H1 (cell line): ENCODE measurements at regions not wholly inside any gene's neighbourhood (a gene's known extent, or its start where the extent isn't known, plus 50 kb on each side); places are given as distances from the start of the nearest gene placed in this dataset.

Source experiments
- CTCF ChIA-PET: fragments of 300-600 bp; sonication (Branson Sonifier 250); formaldehyde crosslinking; loops from one replicate; lab custom pipeline; 2021; ENCODE audit not compliant: partially characterized antibody; lab: Charles Lee
- POLR2A ChIA-PET: fragments of 300-600 bp; sonication (Branson Sonifier 250); formaldehyde crosslinking; loops from one replicate; lab custom pipeline; 2021; ENCODE audit warnings: inconsistent platforms; ENCODE audit not compliant: partially characterized antibody; lab: Charles Lee
- DNase-seq, 2 experiments: peaks; one replicate each; pipeline versions ENCODE4 v3.0.0 to v3.0.0-alpha.2; 2010 to 2022; ENCODE audit warnings: low spot score in 2 of 2, low read depth in 1 of 2, mixed read lengths in 1 of 2
- FAIRE-seq: peaks from 2 replicates; lab custom pipeline; 2011; peaks lifted over from hg19 to GRCh38; lab: Jason Lieb, UNC
- H2AFZ ChIP-seq: 2 replicates; pipeline ENCODE4 v1.8.1; 2012; ENCODE audit warnings: low read length, inconsistent platforms
- H2AK5ac ChIP-seq: 2 replicates; pipeline ENCODE4 v1.6.1; 2013; ENCODE audit warnings: low read depth, low read length
- H2BK120ac ChIP-seq: replicated peaks from 2 replicates; pipeline ENCODE3; 2013; ENCODE audit warnings: low read depth, low read length, inconsistent platforms
- H2BK12ac ChIP-seq: 2 replicates; pipeline ENCODE4 v1.6.1; 2013; ENCODE audit warnings: low read depth, low read length
- H2BK15ac ChIP-seq: 2 replicates; pipeline ENCODE4 v1.6.1; 2013; ENCODE audit warnings: low read length
- H2BK20ac ChIP-seq: 2 replicates; pipeline ENCODE4 v1.6.1; 2013; ENCODE audit warnings: low read length
- H2BK5ac ChIP-seq: 2 replicates; pipeline ENCODE4 v1.6.1; 2013; ENCODE audit warnings: low read depth, low read length
- H3K14ac ChIP-seq: 2 replicates; pipeline ENCODE4 v1.6.1; 2013; ENCODE audit warnings: inconsistent platforms; ENCODE audit not compliant: insufficient read length
- H3K18ac ChIP-seq: 2 replicates; pipeline ENCODE4 v1.6.1; 2013; ENCODE audit warnings: low read length; ENCODE audit errors: extremely low read depth
- H3K23ac ChIP-seq: 2 replicates; pipeline ENCODE4 v1.6.1; 2013; ENCODE audit warnings: inconsistent platforms; ENCODE audit not compliant: insufficient read length
- H3K23me2 ChIP-seq: 2 replicates; pipeline ENCODE4 v1.6.1; 2013; ENCODE audit warnings: low read depth, low read length
- H3K27ac ChIP-seq: 2 replicates; pipeline ENCODE4 v1.6.1; 2011; ENCODE audit warnings: low read depth, low read length, inconsistent platforms
- H3K27me3 ChIP-seq, 4 experiments: replicated peaks in 1 of 4; 1 replicate in 1 of 4; 2 replicates in 3 of 4; pipeline versions ENCODE4 v1.6.1 to v1.8.1; 2011 to 2013; ENCODE audit warnings: low read length in 3 of 4, mild to moderate bottlenecking in 3 of 4, inconsistent platforms in 2 of 4, mixed read lengths in 2 of 4, moderate library complexity in 1 of 4; ENCODE audit not compliant: control insufficient read depth in 3 of 4, insufficient read depth in 3 of 4; ENCODE audit errors: extremely low read depth in 1 of 4
- H3K36me3 ChIP-seq, 4 experiments: 2 replicates each; pipeline versions ENCODE4 v1.6.1 to v1.8.1; 2011 to 2013; ENCODE audit warnings: mild to moderate bottlenecking in 4 of 4, low read length in 3 of 4, moderate library complexity in 2 of 4, control low read depth in 1 of 4, inconsistent platforms in 1 of 4; ENCODE audit not compliant: insufficient read depth in 4 of 4, control insufficient read depth in 2 of 4
- H3K4ac ChIP-seq: replicated peaks from 2 replicates; pipeline ENCODE3; 2013; ENCODE audit warnings: low read length, low read depth, mixed read lengths, inconsistent platforms; ENCODE audit not compliant: insufficient read length
- H3K4me1 ChIP-seq, 4 experiments: replicated peaks in 1 of 4; 1 replicate in 1 of 4; 2 replicates in 3 of 4; pipeline versions ENCODE4 v1.6.1 to v1.8.1; 2011 to 2013; ENCODE audit warnings: low read length in 3 of 4, inconsistent platforms in 2 of 4, mixed read lengths in 1 of 4; ENCODE audit not compliant: insufficient read depth in 4 of 4, control insufficient read depth in 3 of 4
- H3K4me2 ChIP-seq, 2 experiments: 2 replicates each; pipeline versions ENCODE4 v1.6.1 to v1.8.1; 2011 to 2013; ENCODE audit warnings: low read depth in 2 of 2, low read length in 2 of 2, control low read depth in 1 of 2, inconsistent platforms in 1 of 2, mild to moderate bottlenecking in 1 of 2; ENCODE audit not compliant: insufficient read depth in 1 of 2
- H3K4me3 ChIP-seq, 4 experiments: fragments of 200-600, 300-600 bp in 1 of 4; sonication (generic), shearing (Covaris generic), sonication (Bioruptor Twin) in 1 of 4; 2 replicates each; pipeline versions ENCODE4 v1.5.1 to v1.8.1; 2011 to 2016; ENCODE audit warnings: low read length in 4 of 4, low read depth in 3 of 4, control low read depth in 2 of 4, inconsistent platforms in 2 of 4, mild to moderate bottlenecking in 2 of 4, mixed read lengths in 1 of 4, moderate library complexity in 1 of 4; ENCODE audit not compliant: insufficient read depth in 2 of 4; ENCODE audit errors: extremely low read depth in 1 of 4
- H3K56ac ChIP-seq: replicated peaks from 2 replicates; pipeline ENCODE3; 2013; ENCODE audit warnings: low read depth, mild to moderate bottlenecking, mixed read lengths, low read length, inconsistent platforms; ENCODE audit not compliant: insufficient read length
- H3K79me1 ChIP-seq: 2 replicates; pipeline ENCODE4 v1.6.1; 2013; ENCODE audit warnings: low read depth, low read length, control low read depth
- H3K79me2 ChIP-seq, 2 experiments: 2 replicates each; pipeline versions ENCODE4 v1.6.1 to v1.8.1; 2012 to 2013; ENCODE audit warnings: low read length in 2 of 2, mild to moderate bottlenecking in 2 of 2, inconsistent platforms in 1 of 2; ENCODE audit not compliant: insufficient read depth in 2 of 2, control insufficient read depth in 1 of 2
- H3K9ac ChIP-seq, 4 experiments: replicated peaks in 1 of 4; 1 replicate in 1 of 4; 2 replicates in 3 of 4; pipeline versions ENCODE4 v1.6.1 to v1.8.1; 2011 to 2013; ENCODE audit warnings: low read depth in 3 of 4, low read length in 3 of 4, control low read depth in 2 of 4, mild to moderate bottlenecking in 2 of 4, moderate library complexity in 2 of 4, inconsistent platforms in 1 of 4; ENCODE audit errors: extremely low read depth in 1 of 4
- H3K9me3 ChIP-seq, 2 experiments: 2 replicates each; pipeline versions ENCODE4 v1.6.1 to v1.8.1; 2012 to 2013; ENCODE audit warnings: mild to moderate bottlenecking in 2 of 2, moderate library complexity in 2 of 2, control low read depth in 1 of 2, inconsistent platforms in 1 of 2, low read depth in 1 of 2, low read length in 1 of 2, mixed read lengths in 1 of 2; ENCODE audit not compliant: insufficient read depth in 2 of 2
- H4K20me1 ChIP-seq, 2 experiments: replicated peaks in 1 of 2; 2 replicates each; pipeline versions ENCODE3 to v1.8.1; 2011 to 2013; ENCODE audit warnings: inconsistent platforms in 2 of 2, low read length in 2 of 2, mild to moderate bottlenecking in 1 of 2; ENCODE audit not compliant: insufficient read depth in 2 of 2, control insufficient read depth in 1 of 2
- H4K5ac ChIP-seq: 2 replicates; pipeline ENCODE4 v1.6.1; 2013; ENCODE audit warnings: low read length, low read depth, mixed read lengths, inconsistent platforms; ENCODE audit not compliant: insufficient read length
- H4K8ac ChIP-seq: 2 replicates; pipeline ENCODE4 v1.8.0; 2013; ENCODE audit warnings: mild to moderate bottlenecking, moderate library complexity, low read length, inconsistent platforms; ENCODE audit not compliant: insufficient read depth; ENCODE audit errors: extremely low read depth
- H4K91ac ChIP-seq: replicated peaks from 2 replicates; pipeline ENCODE3; 2013; ENCODE audit warnings: low read length, mixed read lengths, inconsistent platforms; ENCODE audit not compliant: insufficient read length
- BRCA1 ChIP-seq: IDR thresholded peaks from 2 replicates; pipeline ENCODE4 v1.6.1; 2012; ENCODE audit warnings: low read depth, low read length, improper control_type of control experiment
- CBX8 ChIP-seq: fragments of 300-800, 300-1000 bp; sonication (generic); IDR thresholded peaks from 2 replicates; pipeline ENCODE4 v1.7.1; 2016; ENCODE audit warnings: low read depth, low read length, borderline replicate concordance
- EGR1 ChIP-seq: IDR thresholded peaks from 2 replicates; pipeline ENCODE4 v1.6.1; 2011; ENCODE audit warnings: low read depth, low read length, borderline replicate concordance
- EZH2 ChIP-seq: fragments of 200-600 bp; sonication (generic); IDR thresholded peaks from 2 replicates; pipeline ENCODE4 v1.7.1; 2012; ENCODE audit warnings: low read depth, mild to moderate bottlenecking, moderate library complexity, low read length, inconsistent platforms; ENCODE audit not compliant: severe bottlenecking
- GTF2F1 ChIP-seq: IDR thresholded peaks from 2 replicates; pipeline ENCODE4 v1.6.1; 2012; ENCODE audit warnings: low read depth, low read length, improper control_type of control experiment, borderline replicate concordance
- HDAC6 ChIP-seq: IDR thresholded peaks from one replicate; pipeline ENCODE4 v1.7.1; 2012; ENCODE audit warnings: low read depth, mild to moderate bottlenecking, inconsistent platforms, low read length, moderate library complexity
- JUN ChIP-seq: IDR thresholded peaks from 2 replicates; pipeline ENCODE4 v1.6.1; 2011; ENCODE audit warnings: low read depth, mild to moderate bottlenecking, improper control_type of control experiment, low read length
- JUND ChIP-seq: IDR thresholded peaks from 2 replicates; pipeline ENCODE4 v1.6.1; 2011; ENCODE audit warnings: mild to moderate bottlenecking, improper control_type of control experiment, low read length
- KDM1A ChIP-seq: fragments of 200-600, 300-600 bp; sonication (generic); IDR thresholded peaks from 2 replicates; pipeline ENCODE4 v1.7.1; 2016; ENCODE audit warnings: mild to moderate bottlenecking, low read length, borderline replicate concordance
- KDM4A ChIP-seq: IDR thresholded peaks from one replicate; pipeline ENCODE4 v1.7.1; 2012; ENCODE audit warnings: low read depth, mild to moderate bottlenecking, moderate library complexity, low read length, inconsistent platforms; ENCODE audit not compliant: severe bottlenecking
- POLR2A ChIP-seq, 2 experiments: IDR thresholded peaks; 1 replicate in 1 of 2; 2 replicates in 1 of 2; pipeline ENCODE4 v1.6.1; 2011; ENCODE audit warnings: low read depth in 2 of 2, low read length in 2 of 2, mild to moderate bottlenecking in 2 of 2; ENCODE audit errors: control extremely low read depth in 1 of 2
- POU5F1 ChIP-seq: IDR thresholded peaks from 2 replicates; pipeline ENCODE4 v1.6.1; 2011; ENCODE audit warnings: low read depth, mild to moderate bottlenecking, low read length, moderate library complexity
- RFX5 ChIP-seq: IDR thresholded peaks from 2 replicates; pipeline ENCODE4 v1.6.1; 2011; ENCODE audit warnings: low read depth, low read length, improper control_type of control experiment, borderline replicate concordance
- SIN3A ChIP-seq, 2 experiments: IDR thresholded peaks in 1 of 2; conservative IDR thresholded peaks in 1 of 2; 2 replicates each; pipeline ENCODE4 v1.6.1; 2011 to 2012; ENCODE audit warnings: low read length in 2 of 2, improper control_type of control experiment in 1 of 2, low read depth in 1 of 2, mild to moderate bottlenecking in 1 of 2
- SRF ChIP-seq: IDR thresholded peaks from 2 replicates; pipeline ENCODE4 v1.6.1; 2011; ENCODE audit warnings: mild to moderate bottlenecking, low read depth, low read length, moderate library complexity
- TEAD4 ChIP-seq: IDR thresholded peaks from 2 replicates; pipeline ENCODE4 v1.6.1; 2012; ENCODE audit warnings: low read depth, low read length, inconsistent platforms, mixed read lengths
- whole genome bisulfite sequencing, 2 experiments: shearing (Covaris generic) in 1 of 2; methylation state at CpG; one replicate each; pipeline versions ENCODE4 v1.1.6 to v1.1.7; 2013 to 2015; ENCODE audit warnings: low lambda C conversion rate in 2 of 2, mixed read lengths in 2 of 2, inconsistent platforms in 1 of 2, low coverage in 1 of 2, missing lambda C conversion rate in 1 of 2; ENCODE audit not compliant: insufficient replicate concordance in 2 of 2, insufficient coverage in 1 of 2, insufficient read length in 1 of 2; ENCODE audit errors: extremely low coverage in 1 of 2, missing lambda C conversion rate in 1 of 2; 5-methylcytosine and 5-hydroxymethylcytosine counted together

GRCh38 chr2:145824384-145824783, 1304.5 kb upstream of the ZEB2 start:
- H4K91ac ChIP-seq: no peak overlapping the region
- H2BK120ac ChIP-seq: no peak overlapping the region
- ChIA-PET POLR2A (no interaction called here), CTCF (no interaction called here)
- no peak overlapping the region for H3K27ac ChIP-seq
- H2AFZ ChIP-seq: no peak overlapping the region
- H2BK20ac ChIP-seq: no peak overlapping the region
- no peaks in the 10 kb centered on the region for H3K79me2 ChIP-seq
- 0 out of 7 replicates have a peak, but pooled peaks cover 0 to 3% (median 0%) of the 10 kb centered on the region in 4 experiments for H3K4me1 ChIP-seq
- H3K9me3 ChIP-seq: no peaks in the 10 kb centered on the region
- no peak overlapping the region for H2AK5ac ChIP-seq
- H2BK12ac ChIP-seq: no peak overlapping the region
- H3K36me3 ChIP-seq: no peaks in the 10 kb centered on the region
- H3K79me1 ChIP-seq: no peaks in the 10 kb centered on the region
- H3K4me3 ChIP-seq: no peak overlapping the region
- no peak overlapping the region for H4K5ac ChIP-seq
- H3K23me2 ChIP-seq: no peaks in the 10 kb centered on the region; the same call in 1 of the 2 replicates
- FAIRE-seq (no peak), DNase-seq (no peak)
- no peak overlapping the region for H3K18ac ChIP-seq
- no peaks in the 10 kb centered on the region for H3K27me3 ChIP-seq
- no peak overlapping the region for H4K8ac ChIP-seq
- H3K4me2 ChIP-seq: no peak overlapping the region
- no peak overlapping the region for H3K4ac ChIP-seq
- no peak overlapping the region for H3K14ac ChIP-seq
- 92% methylated on average over 3 of the region's 3 CpGs; no CpG with 5 or more reads in 1 of the 2 experiments for WGBS, 2 experiments
- H3K56ac ChIP-seq: no peak overlapping the region
- no peak overlapping the region for H3K9ac ChIP-seq
- no peak overlapping the region for H2BK5ac ChIP-seq
- H2BK15ac ChIP-seq: no peak overlapping the region
- no peaks in the 10 kb centered on the region for H4K20me1 ChIP-seq
- no peak overlapping the region for H3K23ac ChIP-seq
- TF ChIP-seq BRCA1 (no peak), KDM4A (no peak), CBX8 (no peak), GTF2F1 (no peak), EGR1 (no peak), JUND (no peak), JUN (no peak), RFX5 (no peak), POLR2A (IDR thresholded peaks at IDR 0.05; ENCODE audit: control extremely low read depth in 1 of 2, low read depth in 2 of 2, low read length in 2 of 2) (no peak), SIN3A (conservative IDR thresholded peaks at IDR 0.05 in 1 of 2, IDR thresholded peaks at IDR 0.05 in 1 of 2; ENCODE audit: low read depth in 1 of 2, low read length in 2 of 2) (no peak), TEAD4 (no peak), POU5F1 (no peak), EZH2 (no peak), SRF (no peak), KDM1A (no peak), HDAC6 (no peak)
